ENCODE measurements at regions not wholly inside any gene's neighbourhood (a gene's known extent, or its start where the extent isn't known, plus 50 kb on each side); places are given as distances from the start of the nearest gene placed in this dataset.

DNA sequence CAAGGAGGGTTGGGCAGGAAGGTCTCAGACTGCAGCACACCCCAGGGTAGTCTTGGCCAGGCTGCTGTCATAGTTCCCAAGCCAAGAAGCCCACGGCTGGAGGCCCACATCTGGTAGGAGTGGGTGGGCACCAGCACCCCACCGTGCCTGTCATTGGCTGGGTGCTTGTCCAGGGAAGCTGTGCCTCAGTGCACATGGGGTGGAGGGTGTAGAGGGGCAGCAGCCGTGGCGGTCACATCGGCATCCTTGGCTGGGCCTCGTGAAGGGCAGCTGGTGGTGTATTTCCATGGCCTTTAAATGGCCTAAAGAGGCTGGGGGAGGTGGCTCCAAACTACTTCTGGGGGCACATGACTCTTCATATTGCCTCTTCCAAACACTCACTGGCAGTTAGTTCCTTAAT, 119.6 kb upstream of the USP24 start:
- DNase-seq, result no peak

DNA sequence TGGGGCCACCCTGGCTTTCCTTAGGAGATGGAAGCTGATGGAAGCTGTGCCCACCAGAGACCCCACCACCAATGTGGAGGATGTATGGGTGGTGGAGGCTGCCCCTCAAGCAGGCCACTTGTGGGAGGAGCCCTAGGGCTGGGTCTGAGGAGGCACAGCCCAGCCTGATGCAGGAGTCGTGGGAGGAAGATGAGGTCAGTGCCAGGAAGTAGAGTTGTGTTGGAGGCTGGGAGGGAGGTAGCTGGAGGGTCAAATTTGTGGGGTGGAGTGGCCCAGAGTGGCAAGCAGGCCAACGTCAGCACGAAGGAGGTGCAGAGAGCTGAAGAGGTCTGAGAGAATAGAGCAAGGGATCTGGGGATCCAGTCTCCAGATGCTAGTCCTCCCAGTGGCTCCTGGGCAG, 119.0 kb upstream of the USP24 start:
- DNase-seq, result no peak

DNA sequence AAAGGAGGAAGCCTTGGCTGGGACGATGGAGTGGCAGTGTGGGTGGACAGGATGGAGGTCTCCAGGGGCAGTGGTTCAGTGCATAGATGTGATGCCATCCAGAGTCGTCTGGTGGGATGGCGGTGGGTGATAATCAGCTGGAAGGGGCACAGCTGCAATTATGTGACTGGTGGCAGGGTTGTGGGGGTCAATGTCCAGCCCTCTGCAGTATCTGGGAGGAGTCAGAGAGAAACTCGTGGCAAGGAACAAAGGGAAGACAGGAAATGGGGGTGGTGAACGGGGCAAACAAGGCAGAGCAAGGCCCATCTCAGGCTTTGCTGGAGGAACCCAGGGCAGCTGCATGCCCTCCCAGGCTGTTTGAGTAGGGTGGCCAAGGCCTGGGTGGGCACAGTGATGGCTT, 118.3 kb upstream of the USP24 start:
- no peak for DNase-seq

GRCh38 chr1:55331351-55331750, 116.2 kb upstream of the USP24 start:
- DNase-seq, result no peak

DNA sequence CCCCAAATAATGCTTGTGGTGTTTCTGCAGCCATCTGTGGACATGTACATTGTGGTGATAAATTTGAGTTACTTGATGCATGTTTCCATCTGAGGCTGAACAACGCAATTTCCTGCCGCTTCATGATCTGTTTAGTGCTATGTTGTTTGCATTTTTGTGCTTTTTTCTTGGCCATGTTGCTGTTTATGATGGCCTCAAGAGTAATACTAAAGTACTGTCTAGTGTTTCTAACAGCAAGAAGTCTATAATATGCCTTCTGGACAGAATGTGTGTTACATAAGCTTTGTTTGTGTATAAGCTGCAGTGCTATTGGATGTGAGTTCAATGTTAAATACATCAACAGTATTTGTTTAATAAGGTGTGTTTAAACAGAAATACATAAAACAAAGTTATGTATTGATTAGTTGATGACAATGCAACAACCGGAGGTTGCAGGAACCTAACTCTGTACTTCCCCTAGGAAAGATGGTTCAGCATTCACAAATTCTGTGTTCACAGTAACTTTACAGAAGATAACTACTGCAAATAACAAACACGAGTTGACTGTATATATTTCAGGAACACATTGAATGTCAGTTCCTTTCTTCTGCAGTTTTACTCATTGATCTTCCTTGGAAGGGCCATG, 114.8 kb upstream of the USP24 start:
- no peak for DNase-seq

DNA sequence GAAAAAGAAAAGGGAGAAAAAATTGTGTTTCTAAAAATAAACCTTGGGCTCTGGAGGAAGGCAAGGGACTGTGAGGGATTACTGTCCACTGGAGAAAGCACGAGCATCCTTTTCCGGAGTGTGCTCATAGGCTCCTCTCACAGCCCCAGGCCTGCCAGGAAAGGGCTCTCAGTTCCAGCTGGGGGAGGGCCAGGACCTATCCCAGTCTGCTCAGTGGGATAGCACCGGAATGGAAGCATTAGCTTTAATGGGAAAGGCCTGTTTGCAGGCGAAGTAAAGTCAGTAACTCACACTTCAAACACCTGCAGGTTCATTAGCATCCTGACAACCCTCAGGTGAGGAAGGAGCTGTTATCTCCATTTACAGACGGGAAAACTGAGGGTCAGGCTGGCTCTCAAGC, 113.9 kb upstream of the USP24 start:
- DNase-seq, result no peak

DNA sequence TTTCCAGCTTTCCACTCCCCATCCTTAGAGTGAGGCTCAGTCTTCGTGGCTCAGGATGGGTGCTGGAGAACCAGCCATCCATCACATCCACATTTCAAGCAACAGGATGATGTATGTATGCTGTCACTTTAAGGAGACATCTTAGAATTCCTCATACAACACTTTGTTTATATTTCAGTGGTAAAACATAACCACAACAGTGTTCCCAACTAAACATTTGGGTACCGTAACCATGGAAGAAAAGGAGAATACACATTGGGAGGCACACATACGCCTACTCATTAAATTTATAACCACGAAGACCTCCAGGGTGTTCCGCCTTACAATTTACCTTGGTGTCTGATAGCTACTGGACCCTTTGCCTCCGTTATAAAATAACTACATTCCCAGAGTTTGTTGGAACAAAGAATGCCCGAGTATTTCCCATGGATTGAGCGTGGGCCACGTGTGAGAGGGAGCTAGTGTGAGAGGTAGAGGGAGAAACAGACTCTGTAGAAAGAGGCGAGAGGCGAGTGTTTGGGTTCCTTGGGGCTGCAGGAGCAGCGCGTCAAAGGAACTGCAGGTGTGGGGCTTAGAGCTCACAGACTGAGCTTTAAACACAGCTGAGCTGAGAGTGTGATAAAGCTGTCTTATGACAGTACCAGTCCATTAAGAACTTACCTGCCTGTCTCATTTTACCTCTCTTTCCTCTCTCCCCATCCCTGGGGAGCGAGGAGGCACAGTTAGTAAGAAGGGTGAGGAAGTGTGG, 111.5 kb upstream of the USP24 start:
- no peak for DNase-seq

DNA sequence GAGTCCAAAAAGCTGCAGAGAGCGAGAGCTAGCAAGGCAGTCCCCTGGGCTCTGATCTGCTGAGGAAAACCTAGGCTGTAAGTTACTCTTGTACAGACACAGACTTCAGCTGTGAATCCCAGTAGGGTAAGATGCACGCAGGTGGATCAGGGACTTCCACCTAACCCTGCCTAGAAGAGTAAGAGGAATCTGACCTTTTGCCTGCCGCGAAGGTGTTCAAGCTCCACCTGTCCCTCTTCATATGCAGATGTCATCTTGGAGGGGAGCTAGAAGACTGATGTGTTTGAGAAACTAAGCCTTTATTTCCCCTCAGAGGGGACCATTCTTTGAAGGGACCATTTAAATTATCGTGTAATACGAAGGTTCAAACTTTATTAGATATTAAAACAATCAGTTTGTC, 108.6 kb upstream of the USP24 start:
- DNase-seq, result no peak

DNA sequence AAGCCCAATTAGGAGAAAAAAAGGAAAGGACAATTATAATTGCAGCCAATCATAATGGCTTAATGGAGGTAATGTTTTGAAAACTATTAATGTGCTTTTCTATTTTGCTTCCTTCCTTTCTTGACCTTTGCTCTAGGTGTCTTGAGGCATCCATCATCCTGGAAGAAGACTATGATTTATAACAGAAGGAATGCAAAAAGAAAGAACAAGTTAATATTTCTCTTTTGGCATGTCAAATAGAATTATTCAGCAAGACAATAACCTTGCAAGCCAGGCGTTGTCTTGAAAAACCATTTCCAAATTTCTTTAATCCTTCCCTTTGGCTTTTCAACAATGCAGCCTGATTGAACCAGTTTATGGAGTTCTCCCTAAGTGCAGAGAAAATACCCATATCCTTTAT, 107.7 kb upstream of the USP24 start:
- no peak for DNase-seq

GRCh38 chr1:55321942-55322341, 106.8 kb upstream of the USP24 start:
- DNase-seq, result no peak

- no peak for DNase-seq
These were observed 105.7 kb upstream of the USP24 start for GRCh38 chr1:55320891-55321290.

DNA sequence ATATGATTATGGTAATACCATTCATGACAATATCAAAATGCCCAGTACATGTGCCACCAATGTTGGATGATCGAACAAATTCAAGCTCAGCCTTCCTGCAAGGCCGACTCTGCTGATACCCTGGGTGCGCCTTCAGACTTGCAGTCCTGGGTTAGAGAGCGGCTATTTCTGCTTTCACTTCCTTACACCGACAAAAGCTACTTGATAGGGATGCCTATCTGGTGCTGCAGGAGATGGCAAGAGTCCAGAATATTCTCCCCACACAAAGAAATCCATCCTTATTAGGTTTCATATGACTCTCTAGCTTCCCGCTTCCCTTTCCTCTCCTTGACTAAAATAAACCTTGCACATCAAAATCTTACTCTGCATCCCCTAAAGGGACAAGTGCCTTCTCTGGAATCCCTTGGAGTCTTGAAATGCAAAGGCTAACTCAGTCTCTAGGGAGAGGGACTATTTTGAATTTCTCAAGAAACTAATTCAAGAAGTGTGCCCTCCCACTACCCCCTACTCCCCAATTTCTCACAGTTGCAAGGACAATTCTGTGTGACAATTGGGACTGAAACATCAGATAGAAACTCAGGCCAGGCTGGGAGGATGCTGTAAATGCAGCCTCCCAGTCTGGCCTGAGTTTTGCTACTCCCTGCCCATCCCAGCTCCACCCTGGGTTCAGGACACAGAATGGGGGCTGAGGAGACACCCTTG, 103.1 kb upstream of the USP24 start:
- DNase-seq, result no peak

- DNase-seq, result no peak
These were observed 102.5 kb upstream of the USP24 start for GRCh38 chr1:55317673-55318072.

GRCh38 chr1:55316947-55317662, 101.9 kb upstream of the USP24 start:
- no peak for DNase-seq

DNA sequence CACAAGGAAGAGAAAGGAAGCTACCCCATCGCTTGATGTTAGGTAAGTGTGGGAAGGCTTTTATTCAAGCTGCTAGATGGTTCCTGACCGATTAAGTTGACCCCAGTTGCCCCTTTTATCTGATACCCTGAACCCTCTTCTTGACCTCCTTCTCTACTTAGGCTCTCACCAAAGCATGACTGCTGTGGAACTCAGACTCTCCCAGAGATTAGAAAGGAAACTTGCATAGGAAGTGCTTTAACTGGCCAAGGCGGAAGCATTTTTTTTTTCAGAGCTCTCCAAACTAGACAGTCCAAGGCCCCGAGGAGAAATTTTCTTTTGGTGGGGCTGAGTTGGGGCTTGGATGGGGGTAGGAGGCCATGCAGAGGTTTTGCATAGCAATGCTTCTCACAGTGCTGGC, 101.3 kb upstream of the USP24 start:
- DNase-seq, result no peak

DNA sequence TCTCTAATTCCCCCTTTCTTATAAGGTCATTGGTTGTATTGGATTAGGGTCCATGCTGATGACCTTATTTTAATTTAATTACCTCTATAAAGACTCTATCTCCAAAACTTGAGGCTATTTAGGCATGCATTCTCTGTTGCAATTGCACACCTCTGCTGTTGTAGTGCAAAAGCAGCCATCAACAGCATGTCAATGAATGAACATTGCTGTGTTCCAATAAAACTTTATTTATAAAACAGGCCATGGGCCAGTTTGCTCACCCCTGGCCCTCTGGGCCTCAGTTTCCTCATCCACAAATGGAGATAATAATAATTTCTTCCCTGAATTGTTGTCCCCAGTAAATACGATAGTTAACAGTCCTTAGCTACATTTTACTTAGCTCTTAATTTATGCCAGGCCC, 100.4 kb upstream of the USP24 start:
- DNase-seq, result no peak

- DNase-seq, result no peak
These were observed 99.6 kb upstream of the USP24 start for GRCh38 chr1:55314740-55315139.

DNA sequence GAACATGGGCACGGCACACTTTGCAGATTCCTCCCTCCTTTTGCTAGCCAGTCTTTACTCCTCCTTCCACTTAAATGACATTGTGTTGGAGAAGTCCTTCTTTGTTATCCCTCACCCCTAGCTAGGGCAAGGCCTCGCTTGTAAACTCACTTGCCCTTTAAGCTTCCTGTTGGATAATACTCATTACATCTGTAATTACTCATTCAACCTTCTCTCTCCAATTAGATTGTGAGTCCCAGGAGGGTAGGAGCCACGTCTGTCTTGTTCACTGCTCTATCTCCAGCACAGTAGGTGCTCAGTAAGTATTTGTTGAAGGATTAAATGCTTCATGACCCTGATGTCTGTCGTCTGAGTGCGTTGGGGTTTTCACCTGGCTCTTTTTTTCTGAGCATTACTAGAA, 98.7 kb upstream of the USP24 start:
- DNase-seq, result no peak

DNA sequence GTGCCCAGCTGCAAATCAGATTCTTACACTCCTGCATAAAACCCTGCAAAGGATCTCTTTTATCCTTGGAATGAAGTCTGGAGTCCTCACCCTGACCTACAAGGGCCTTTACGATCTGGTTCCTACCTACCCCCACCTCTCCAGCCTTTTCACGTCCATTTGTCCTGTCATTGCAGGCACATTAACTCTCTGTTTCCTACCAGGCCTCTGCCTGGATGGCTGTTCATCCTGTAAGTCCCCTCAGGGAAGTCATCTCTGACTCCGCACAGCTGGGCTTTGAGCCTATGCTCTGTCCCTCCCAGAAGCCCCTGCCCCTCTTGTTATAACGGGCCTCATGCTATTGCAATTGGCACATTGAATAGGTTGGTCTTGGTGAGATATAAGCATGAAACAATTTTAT, 96.8 kb upstream of the USP24 start:
- no peak for DNase-seq

GRCh38 chr1:55311057-55311641, 96.0 kb upstream of the USP24 start:
- DNase-seq, result no peak

DNA sequence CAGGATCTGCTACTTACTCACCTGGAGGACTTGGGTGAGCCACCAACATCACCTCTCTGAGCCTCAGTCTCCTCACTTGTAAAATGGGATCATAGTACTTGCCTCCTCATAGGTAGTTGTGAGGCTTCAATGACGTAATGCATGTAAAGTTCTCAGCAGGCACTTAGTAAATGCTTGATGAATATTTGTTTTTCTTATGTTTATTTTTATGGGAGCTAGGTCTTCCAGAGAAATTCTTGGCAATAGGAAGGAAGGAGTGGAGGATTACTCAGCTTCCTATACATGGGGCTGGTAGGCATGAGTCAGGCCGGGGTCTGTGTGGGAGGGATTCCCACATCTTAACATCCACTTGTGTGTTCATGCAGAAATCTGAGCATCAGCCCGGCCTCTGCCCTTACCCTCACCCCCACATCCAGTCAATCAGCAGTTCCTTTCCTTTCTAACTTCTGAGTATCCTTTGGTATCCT, 95.4 kb upstream of the USP24 start:
- DNase-seq, result no peak

GRCh38 chr1:55309786-55310504, 94.8 kb upstream of the USP24 start:
- no peak for DNase-seq
